Keratinocyte (primary cell): ENCODE measurements at regions not wholly inside any gene's neighbourhood (a gene's known extent, or its start where the extent isn't known, plus 50 kb on each side); places are given as distances from the start of the nearest gene placed in this dataset.

Source experiments
- DNase-seq: peaks from one replicate; pipeline ENCODE4 v3.0.0-alpha.2; 2011; ENCODE audit warnings: low read depth, missing footprints, low spot score
- FAIRE-seq: peaks from 2 replicates; lab custom pipeline; 2011; peaks lifted over from hg19 to GRCh38; lab: Jason Lieb, UNC
- H2AFZ ChIP-seq: 2 replicates; pipeline ENCODE4 v1.6.0; 2012; ENCODE audit warnings: low read length, control low read depth, inconsistent platforms; ENCODE audit not compliant: control insufficient read depth
- H3K27ac ChIP-seq: 2 replicates; pipeline ENCODE4 v1.5.1; 2011; ENCODE audit warnings: low read length; ENCODE audit not compliant: control insufficient read depth, insufficient read depth
- H3K27me3 ChIP-seq: 3 replicates; pipeline ENCODE4 v1.6.0; 2011; ENCODE audit warnings: low read length; ENCODE audit not compliant: control insufficient read depth, insufficient read depth; ENCODE audit errors: extremely low read depth
- H3K36me3 ChIP-seq, 2 experiments: 2 replicates in 1 of 2; 3 replicates in 1 of 2; pipeline ENCODE4 v1.5.1; 2011; ENCODE audit warnings: low read length in 2 of 2, mild to moderate bottlenecking in 1 of 2; ENCODE audit not compliant: control insufficient read depth in 2 of 2, insufficient read depth in 2 of 2; ENCODE audit errors: extremely low read depth in 1 of 2
- H3K4me1 ChIP-seq: 3 replicates; pipeline ENCODE4 v1.5.1; 2011; ENCODE audit warnings: low read length; ENCODE audit not compliant: control insufficient read depth, insufficient read depth; ENCODE audit errors: extremely low read depth
- H3K4me2 ChIP-seq: 3 replicates; pipeline ENCODE4 v1.6.0; 2011; ENCODE audit warnings: low read depth, low read length; ENCODE audit not compliant: control insufficient read depth, insufficient read depth; ENCODE audit errors: extremely low read depth
- H3K4me3 ChIP-seq, 3 experiments: fragments of 200-600 bp in 1 of 3; sonication (generic) in 1 of 3; 2 replicates in 2 of 3; 3 replicates in 1 of 3; pipeline ENCODE4 v1.5.1; 2011 to 2016; ENCODE audit warnings: low read length in 3 of 3, mild to moderate bottlenecking in 3 of 3, control low read depth in 2 of 3, inconsistent platforms in 1 of 3, low read depth in 1 of 3, mixed read lengths in 1 of 3, mixed run types in 1 of 3, moderate library complexity in 1 of 3; ENCODE audit not compliant: control insufficient read depth in 2 of 3, insufficient read depth in 2 of 3; ENCODE audit errors: extremely low read depth in 1 of 3
- H3K79me2 ChIP-seq: 2 replicates; pipeline ENCODE4 v1.6.0; 2012; ENCODE audit warnings: low read length; ENCODE audit not compliant: control insufficient read depth, insufficient read depth
- H3K9ac ChIP-seq: 3 replicates; pipeline ENCODE4 v1.6.0; 2011; ENCODE audit warnings: low read length; ENCODE audit not compliant: control insufficient read depth, insufficient read depth; ENCODE audit errors: extremely low read depth
- H3K9me1 ChIP-seq: 3 replicates; pipeline ENCODE4 v1.6.0; 2011; ENCODE audit warnings: low read length; ENCODE audit not compliant: control insufficient read depth, insufficient read depth; ENCODE audit errors: extremely low read depth
- H3K9me3 ChIP-seq: 2 replicates; pipeline ENCODE4 v1.5.1; 2012; ENCODE audit warnings: low read depth, low read length; ENCODE audit not compliant: control insufficient read depth
- H4K20me1 ChIP-seq: 3 replicates; pipeline ENCODE4 v1.6.0; 2011; ENCODE audit warnings: low read length; ENCODE audit not compliant: control insufficient read depth, insufficient read depth; ENCODE audit errors: extremely low read depth
- EZH2 ChIP-seq: IDR thresholded peaks from one replicate; pipeline ENCODE4 v1.6.1; 2012; ENCODE audit warnings: inconsistent platforms, mild to moderate bottlenecking, low read length, moderate library complexity
- dilution Hi-C: fragments of 300-500 bp; cut with MboI; formaldehyde crosslinking; loops from one replicate; pipeline ENCODE4 v1.7.0; 2020; ENCODE audit warnings: low sequenced_read_pairs; ENCODE audit not compliant: extremely low pct_ligation_motif_present
- TF ChIP-seq, protein P1 (sequence below), 3 experiments: IDR thresholded peaks in 1 of 3; conservative IDR thresholded peaks in 1 of 3; optimal IDR thresholded peaks in 1 of 3; 2 replicates in 2 of 3; 3 replicates in 1 of 3; pipeline versions ENCODE3 to v1.5.1; 2011; ENCODE audit warnings: low read length in 3 of 3, mild to moderate bottlenecking in 3 of 3, moderate library complexity in 2 of 3, control low read depth in 1 of 3, inconsistent platforms in 1 of 3; ENCODE audit not compliant: insufficient read depth in 2 of 3; ENCODE audit errors: extremely low read depth in 1 of 3

DNA sequence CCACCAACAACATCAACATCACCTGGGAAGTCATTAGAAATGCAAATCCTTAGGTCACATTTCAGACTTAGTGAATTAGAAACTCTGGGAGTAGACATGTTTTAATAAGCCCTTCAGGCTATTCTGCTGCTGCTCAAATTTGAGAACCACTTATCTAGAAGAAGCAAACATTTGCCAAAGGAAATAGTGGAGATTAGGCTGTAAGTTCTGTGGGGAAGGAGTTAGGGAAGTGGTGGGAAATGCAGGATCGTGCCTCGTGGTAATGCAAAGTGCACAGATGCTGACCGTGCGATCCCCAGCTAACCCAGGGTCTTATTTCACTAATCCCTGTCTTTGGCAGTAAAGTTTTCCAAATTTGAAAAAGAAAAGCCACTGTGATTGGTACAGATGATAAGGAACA, 328.5 kb downstream of the EPM2A start:
- Histone ChIP-seq H3K79me2 (no peaks in the 10 kb centered on the region), H3K9me3 (no peaks in the 10 kb centered on the region), H2AFZ (no peak overlapping the region), H3K27ac (no peak overlapping the region), H4K20me1 (no peaks in the 10 kb centered on the region), H3K4me2 (no peak overlapping the region), H3K27me3 (no peaks in the 10 kb centered on the region), H3K4me3 (no peak overlapping the region), H3K9ac (no peak overlapping the region), H3K4me1 (no peaks in the 10 kb centered on the region), H3K9me1 (no peaks in the 10 kb centered on the region), H3K36me3 (no peaks in the 10 kb centered on the region)
- FAIRE-seq: no peak
- no peak for DNase-seq
- dilution Hi-C loops: no loop called here
- no peak for TF ChIP-seq EZH2
- TF ChIP-seq, protein P1, sequence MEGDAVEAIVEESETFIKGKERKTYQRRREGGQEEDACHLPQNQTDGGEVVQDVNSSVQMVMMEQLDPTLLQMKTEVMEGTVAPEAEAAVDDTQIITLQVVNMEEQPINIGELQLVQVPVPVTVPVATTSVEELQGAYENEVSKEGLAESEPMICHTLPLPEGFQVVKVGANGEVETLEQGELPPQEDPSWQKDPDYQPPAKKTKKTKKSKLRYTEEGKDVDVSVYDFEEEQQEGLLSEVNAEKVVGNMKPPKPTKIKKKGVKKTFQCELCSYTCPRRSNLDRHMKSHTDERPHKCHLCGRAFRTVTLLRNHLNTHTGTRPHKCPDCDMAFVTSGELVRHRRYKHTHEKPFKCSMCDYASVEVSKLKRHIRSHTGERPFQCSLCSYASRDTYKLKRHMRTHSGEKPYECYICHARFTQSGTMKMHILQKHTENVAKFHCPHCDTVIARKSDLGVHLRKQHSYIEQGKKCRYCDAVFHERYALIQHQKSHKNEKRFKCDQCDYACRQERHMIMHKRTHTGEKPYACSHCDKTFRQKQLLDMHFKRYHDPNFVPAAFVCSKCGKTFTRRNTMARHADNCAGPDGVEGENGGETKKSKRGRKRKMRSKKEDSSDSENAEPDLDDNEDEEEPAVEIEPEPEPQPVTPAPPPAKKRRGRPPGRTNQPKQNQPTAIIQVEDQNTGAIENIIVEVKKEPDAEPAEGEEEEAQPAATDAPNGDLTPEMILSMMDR (optimal IDR thresholded peaks at IDR 0.05 in 1 of 3, IDR thresholded peaks at IDR 0.05 in 1 of 3, conservative IDR thresholded peaks at IDR 0.05 in 1 of 3; ENCODE audit: extremely low read depth in 1 of 3, insufficient read depth in 2 of 3, low read length in 3 of 3): no peak

DNA sequence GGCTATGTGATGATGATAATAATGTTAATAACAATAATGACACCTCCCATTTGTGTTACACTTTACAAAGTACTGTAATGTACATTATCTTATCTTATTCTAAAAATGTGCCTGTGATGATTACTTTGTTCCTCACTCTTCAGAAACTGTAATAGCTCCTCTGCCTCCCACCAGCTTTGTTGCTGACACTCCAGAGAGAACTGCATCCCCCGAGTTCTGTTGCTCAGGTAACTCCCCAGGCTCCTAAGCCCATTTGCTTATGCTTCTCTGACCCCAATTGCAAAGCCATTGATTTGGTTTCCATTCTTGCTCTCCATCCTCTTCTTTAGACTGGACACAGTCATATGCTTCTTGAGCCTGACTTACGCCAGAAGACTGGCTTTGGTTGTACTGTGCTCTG, 319.7 kb downstream of the EPM2A start:
- FAIRE-seq (no peak), DNase-seq (no peak)
- Histone ChIP-seq H3K79me2 (no peaks in the 10 kb centered on the region), H3K27ac (no peak overlapping the region), H3K9me1 (no peaks in the 10 kb centered on the region), H3K27me3 (no peaks in the 10 kb centered on the region), H3K36me3 (no peaks in the 10 kb centered on the region), H2AFZ (no peak overlapping the region), H3K4me3 (no peak overlapping the region), H3K4me2 (no peak overlapping the region), H3K9ac (no peak overlapping the region), H4K20me1 (no peaks in the 10 kb centered on the region), H3K4me1 (no peaks in the 10 kb centered on the region), H3K9me3 (no peaks in the 10 kb centered on the region)
- dilution Hi-C loops: no loop called here
- TF ChIP-seq EZH2: no peak
- TF ChIP-seq, protein P1 (optimal IDR thresholded peaks at IDR 0.05 in 1 of 3, IDR thresholded peaks at IDR 0.05 in 1 of 3, conservative IDR thresholded peaks at IDR 0.05 in 1 of 3; ENCODE audit: extremely low read depth in 1 of 3, insufficient read depth in 2 of 3, low read length in 3 of 3): no peak
